IPS-20b (cell line): ENCODE measurements at regions not wholly inside any gene's neighbourhood (a gene's known extent, or its start where the extent isn't known, plus 50 kb on each side); places are given as distances from the start of the nearest gene placed in this dataset.

Experiments used
- H3K27ac ChIP-seq: one replicate; pipeline ENCODE4 v1.5.1; 2013; ENCODE audit warnings: low read length
- H3K27me3 ChIP-seq: 2 replicates; pipeline ENCODE4 v1.6.1; 2013; ENCODE audit warnings: mild to moderate bottlenecking, low read length, inconsistent platforms; ENCODE audit not compliant: insufficient read depth
- H3K36me3 ChIP-seq: 2 replicates; pipeline ENCODE4 v1.6.1; 2013; ENCODE audit warnings: low read depth, mild to moderate bottlenecking, inconsistent platforms, low read length, moderate library complexity; ENCODE audit not compliant: insufficient read depth
- H3K4me1 ChIP-seq: 2 replicates; pipeline ENCODE4 v1.6.1; 2013; ENCODE audit warnings: mild to moderate bottlenecking, control low read depth, inconsistent platforms, low read length, moderate library complexity; ENCODE audit not compliant: insufficient read depth
- H3K4me3 ChIP-seq: 2 replicates; pipeline ENCODE4 v1.5.1; 2013; ENCODE audit warnings: mild to moderate bottlenecking, low read length, inconsistent platforms
- H3K9ac ChIP-seq: 2 replicates; pipeline ENCODE4 v1.6.1; 2013; ENCODE audit warnings: low read depth, mild to moderate bottlenecking, inconsistent platforms, low read length, moderate library complexity
- H3K9me3 ChIP-seq: 2 replicates; pipeline ENCODE4 v1.6.1; 2013; ENCODE audit warnings: mild to moderate bottlenecking, low read depth, low read length, inconsistent platforms; ENCODE audit not compliant: insufficient read depth

DNA sequence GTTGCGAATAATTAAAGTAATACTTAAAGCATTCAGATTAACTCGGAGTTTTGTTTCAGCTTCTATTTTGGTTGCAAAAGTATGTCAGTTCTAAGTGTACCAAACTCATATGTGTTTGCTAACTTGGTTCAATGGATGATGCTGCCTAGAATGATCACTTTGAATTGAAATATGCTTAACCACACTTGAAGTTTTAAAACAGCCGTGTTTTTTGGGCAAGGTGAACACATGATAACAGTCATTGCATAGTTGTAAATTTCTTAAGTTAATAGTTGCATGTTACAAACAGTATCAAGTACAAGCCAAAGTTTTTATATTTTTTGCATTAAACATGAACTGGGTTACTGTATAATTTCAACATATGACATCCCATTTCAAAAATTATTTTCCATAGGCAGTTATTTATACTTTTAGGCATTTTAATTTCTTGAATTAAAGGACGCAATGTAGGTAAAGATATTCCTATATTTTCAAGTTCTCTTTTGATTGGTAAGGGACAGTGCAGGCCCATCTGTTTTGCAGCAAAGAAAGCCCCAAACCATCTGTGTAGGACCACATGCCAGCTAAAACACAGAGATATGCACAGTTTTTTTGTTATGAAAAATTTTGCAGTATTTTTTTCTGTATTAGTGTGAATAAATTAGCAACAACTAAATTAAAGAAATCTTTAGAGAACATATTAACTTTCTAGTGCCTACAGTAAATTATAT lies 575.5 kb downstream of the PRKD1 start:
- no peak overlapping the region for H3K27ac ChIP-seq
- no peaks in the 10 kb centered on the region for H3K4me1 ChIP-seq
- H3K9me3 ChIP-seq, result no peaks in the 10 kb centered on the region
- no peaks in the 10 kb centered on the region for H3K27me3 ChIP-seq
- no peaks in the 10 kb centered on the region for H3K36me3 ChIP-seq
- H3K4me3 ChIP-seq, result no peak overlapping the region
- H3K9ac ChIP-seq, result no peak overlapping the region

DNA sequence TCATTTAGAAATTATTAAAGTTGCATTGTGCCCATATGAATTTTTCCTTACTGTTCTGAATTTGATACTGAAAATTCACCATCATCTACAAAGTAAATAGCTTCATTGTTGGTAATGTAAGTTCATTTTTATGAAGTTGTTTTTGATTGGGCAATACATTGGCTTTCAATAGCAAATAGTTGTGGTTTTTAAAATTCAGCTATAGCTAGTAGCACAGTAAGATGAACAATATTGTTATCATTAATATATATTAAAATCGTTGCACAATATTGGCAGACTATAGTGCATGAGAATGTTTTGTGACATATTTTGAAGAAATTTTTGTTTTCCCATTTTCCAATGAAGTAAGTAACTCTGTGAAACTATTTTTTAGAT lies 575.0 kb downstream of the PRKD1 start:
- Histone ChIP-seq H3K9me3 (no peaks in the 10 kb centered on the region), H3K9ac (no peak overlapping the region), H3K4me3 (no peak overlapping the region), H3K4me1 (no peaks in the 10 kb centered on the region), H3K36me3 (no peaks in the 10 kb centered on the region), H3K27ac (no peak overlapping the region), H3K27me3 (no peaks in the 10 kb centered on the region)

DNA sequence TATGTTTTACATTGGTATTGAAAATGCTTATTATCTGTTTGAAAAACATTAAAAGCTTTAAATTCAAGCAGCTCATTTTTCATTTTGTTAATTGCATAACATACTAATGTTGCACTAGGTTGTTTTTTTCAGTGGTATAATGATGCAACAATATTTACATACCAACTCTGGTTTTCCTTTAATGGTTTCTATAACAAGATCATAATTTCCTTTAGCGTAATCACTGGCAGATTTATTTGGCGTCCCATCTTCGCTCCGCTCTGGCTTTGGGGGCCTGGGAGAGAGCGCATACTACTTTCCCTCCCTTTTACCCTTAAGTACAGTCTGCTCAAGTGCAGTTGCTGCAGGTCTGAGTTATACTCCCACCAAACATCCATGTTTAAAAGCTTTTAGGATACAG lies 574.1 kb downstream of the PRKD1 start:
- Histone ChIP-seq H3K9ac (no peak overlapping the region), H3K4me1 (no peaks in the 10 kb centered on the region), H3K9me3 (no peaks in the 10 kb centered on the region), H3K27ac (no peak overlapping the region), H3K27me3 (no peaks in the 10 kb centered on the region), H3K4me3 (no peak overlapping the region), H3K36me3 (no peaks in the 10 kb centered on the region)

DNA sequence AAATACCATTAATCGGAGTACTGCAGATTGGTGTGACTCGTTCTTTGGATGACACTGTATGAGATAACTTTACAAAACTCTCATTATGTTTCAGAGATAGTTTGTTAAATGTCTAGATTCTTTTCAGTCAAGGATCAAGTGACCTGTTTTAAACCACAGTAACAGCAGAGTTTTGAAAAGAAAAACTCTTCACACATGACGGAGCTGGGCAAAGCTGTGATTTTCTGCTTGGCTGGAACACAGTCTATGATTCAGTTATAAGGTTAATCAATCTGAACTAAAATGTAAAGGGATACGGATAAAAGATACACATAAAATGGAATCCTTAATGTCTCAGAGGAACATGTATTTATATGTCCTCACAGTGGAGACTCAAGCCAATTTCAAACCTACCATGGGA lies 573.2 kb downstream of the PRKD1 start:
- H3K4me1 ChIP-seq, result no peaks in the 10 kb centered on the region
- H3K9me3 ChIP-seq, result no peaks in the 10 kb centered on the region
- H3K27me3 ChIP-seq, result no peaks in the 10 kb centered on the region
- no peaks in the 10 kb centered on the region for H3K36me3 ChIP-seq
- H3K27ac ChIP-seq, result no peak overlapping the region
- H3K4me3 ChIP-seq, result no peak overlapping the region
- no peak overlapping the region for H3K9ac ChIP-seq

- Histone ChIP-seq H3K27ac (no peak overlapping the region), H3K4me3 (no peak overlapping the region), H3K9ac (no peak overlapping the region), H3K27me3 (no peaks in the 10 kb centered on the region), H3K4me1 (no peaks in the 10 kb centered on the region), H3K36me3 (no peaks in the 10 kb centered on the region), H3K9me3 (no peaks in the 10 kb centered on the region)
These were observed 572.3 kb downstream of the PRKD1 start for GRCh38 chr14:29355331-29355730.

DNA sequence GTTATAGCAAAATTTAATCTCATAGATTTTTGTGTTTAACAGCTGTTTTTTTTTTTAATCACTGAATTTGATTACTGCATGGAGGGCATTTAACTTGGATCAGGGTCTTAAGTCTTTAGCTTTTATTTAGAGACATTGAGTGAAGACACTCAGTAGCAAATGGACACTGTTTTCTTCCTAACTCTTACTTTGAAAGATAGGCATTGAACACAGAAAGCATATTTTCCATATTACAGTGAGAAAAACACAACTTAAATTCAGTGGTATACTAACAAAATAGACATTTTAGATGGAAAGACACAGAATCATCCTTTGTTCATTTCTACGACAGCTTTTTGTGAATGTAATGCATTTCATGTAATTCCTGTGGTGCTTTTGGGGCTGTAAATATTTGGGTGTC lies 571.8 kb downstream of the PRKD1 start:
- Histone ChIP-seq H3K36me3 (no peaks in the 10 kb centered on the region), H3K9ac (no peak overlapping the region), H3K27ac (no peak overlapping the region), H3K9me3 (no peaks in the 10 kb centered on the region), H3K27me3 (no peaks in the 10 kb centered on the region), H3K4me3 (no peak overlapping the region), H3K4me1 (no peaks in the 10 kb centered on the region)

DNA sequence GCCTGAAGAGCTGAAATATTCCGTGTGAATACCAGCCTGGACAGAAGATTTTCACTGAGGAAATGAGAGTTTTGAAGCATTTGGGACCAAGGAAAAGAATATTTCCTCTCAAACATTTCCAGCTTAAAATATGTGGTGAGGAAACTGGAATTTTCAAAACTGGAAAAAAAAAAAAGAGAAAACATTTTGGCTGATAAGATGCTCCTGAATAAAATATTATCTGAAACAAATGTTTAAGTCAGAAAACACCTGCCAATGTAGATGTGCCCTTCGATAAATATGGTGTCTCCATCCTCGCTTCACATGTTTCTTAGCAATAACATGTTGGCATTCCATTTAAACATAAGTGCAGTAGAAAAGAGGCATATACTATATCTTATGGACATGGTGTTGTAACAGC lies 567.0 kb downstream of the PRKD1 start:
- Histone ChIP-seq H3K27ac (no peak overlapping the region), H3K36me3 (no peaks in the 10 kb centered on the region), H3K9ac (no peak overlapping the region), H3K9me3 (no peaks in the 10 kb centered on the region), H3K27me3 (no peaks in the 10 kb centered on the region), H3K4me3 (no peak overlapping the region), H3K4me1 (no peaks in the 10 kb centered on the region)

DNA sequence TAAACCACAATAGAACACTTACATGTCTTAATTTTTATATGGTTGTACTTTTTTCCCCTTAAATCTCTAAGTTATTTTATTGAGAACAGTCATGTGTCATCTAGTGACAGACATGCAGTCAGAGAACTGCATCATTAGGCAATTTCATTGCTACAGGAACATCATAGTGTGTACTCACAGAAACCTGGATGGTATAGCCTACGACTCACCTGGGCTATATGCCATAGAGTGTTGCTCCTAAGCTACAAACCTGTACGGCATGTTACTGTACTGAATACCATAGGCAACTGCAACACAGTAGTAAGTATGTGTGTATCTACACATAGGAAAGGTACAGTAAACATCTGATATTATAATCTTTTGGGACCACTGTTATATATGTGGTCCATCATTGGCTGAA lies 557.6 kb downstream of the PRKD1 start:
- Histone ChIP-seq H3K9me3 (no peaks in the 10 kb centered on the region), H3K36me3 (no peaks in the 10 kb centered on the region), H3K4me1 (no peaks in the 10 kb centered on the region), H3K4me3 (no peak overlapping the region), H3K27ac (no peak overlapping the region), H3K9ac (no peak overlapping the region), H3K27me3 (no peaks in the 10 kb centered on the region)

DNA sequence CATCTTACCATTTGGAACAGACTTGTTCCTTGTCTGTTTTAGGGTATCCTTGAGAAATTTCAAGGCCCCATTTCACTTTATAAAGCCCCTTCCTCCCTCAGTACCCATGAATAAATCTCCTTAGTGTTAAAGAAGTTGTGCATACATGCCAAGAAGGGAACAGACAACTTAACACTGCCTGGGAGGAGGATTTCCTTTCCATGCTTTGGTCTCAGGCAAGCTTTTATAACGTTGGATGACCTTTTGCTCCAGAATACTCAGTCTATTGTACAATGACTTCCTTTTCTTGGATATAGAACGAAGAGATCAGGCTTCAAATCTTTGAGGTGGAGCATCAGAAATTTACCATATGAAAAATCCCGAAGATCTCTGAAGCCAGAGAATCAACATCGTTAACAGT lies 551.4 kb downstream of the PRKD1 start:
- no peak overlapping the region for H3K4me3 ChIP-seq
- H3K27me3 ChIP-seq, result no peaks in the 10 kb centered on the region
- no peaks in the 10 kb centered on the region for H3K9me3 ChIP-seq

DNA sequence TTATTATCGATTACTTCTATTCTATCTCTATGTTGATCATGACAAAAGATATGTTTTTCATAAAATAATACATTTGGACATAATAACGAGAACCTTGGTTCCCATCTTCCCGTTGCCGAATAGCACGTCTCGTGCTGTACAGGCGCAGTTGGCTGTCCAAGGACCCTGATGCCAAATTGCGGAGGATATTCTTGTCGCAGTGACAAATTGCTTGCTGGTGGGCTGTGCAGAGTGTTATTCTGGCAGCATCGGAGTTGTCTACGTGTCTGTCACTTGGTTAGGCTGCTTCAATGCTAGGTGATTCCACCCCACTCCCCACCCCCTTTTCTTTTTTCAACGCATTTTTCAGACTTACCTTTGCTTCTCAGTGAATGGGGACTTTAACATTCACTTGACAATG lies 546.8 kb downstream of the PRKD1 start:
- Histone ChIP-seq H3K27ac (no peak overlapping the region), H3K9me3 (no peaks in the 10 kb centered on the region), H3K9ac (no peak overlapping the region), H3K36me3 (no peaks in the 10 kb centered on the region), H3K27me3 (no peaks in the 10 kb centered on the region), H3K4me1 (no peaks in the 10 kb centered on the region), H3K4me3 (no peak overlapping the region)

More for the DNA sequence above, 551.4 kb downstream of the PRKD1 start:
- Histone ChIP-seq H3K36me3 (no peaks in the 10 kb centered on the region), H3K9ac (no peak overlapping the region), H3K27ac (no peak overlapping the region), H3K4me1 (no peaks in the 10 kb centered on the region)

GRCh38 chr14:29388571-29388970 lies 539.1 kb downstream of the PRKD1 start:
- no peak overlapping the region for H3K4me3 ChIP-seq
- H3K27me3 ChIP-seq, result no peaks in the 10 kb centered on the region
- H3K36me3 ChIP-seq, result no peaks in the 10 kb centered on the region
- no peaks in the 10 kb centered on the region for H3K9me3 ChIP-seq
- no peak overlapping the region for H3K9ac ChIP-seq
- H3K4me1 ChIP-seq, result no peaks in the 10 kb centered on the region; the same call in 1 of the 2 replicates
- no peak overlapping the region for H3K27ac ChIP-seq

DNA sequence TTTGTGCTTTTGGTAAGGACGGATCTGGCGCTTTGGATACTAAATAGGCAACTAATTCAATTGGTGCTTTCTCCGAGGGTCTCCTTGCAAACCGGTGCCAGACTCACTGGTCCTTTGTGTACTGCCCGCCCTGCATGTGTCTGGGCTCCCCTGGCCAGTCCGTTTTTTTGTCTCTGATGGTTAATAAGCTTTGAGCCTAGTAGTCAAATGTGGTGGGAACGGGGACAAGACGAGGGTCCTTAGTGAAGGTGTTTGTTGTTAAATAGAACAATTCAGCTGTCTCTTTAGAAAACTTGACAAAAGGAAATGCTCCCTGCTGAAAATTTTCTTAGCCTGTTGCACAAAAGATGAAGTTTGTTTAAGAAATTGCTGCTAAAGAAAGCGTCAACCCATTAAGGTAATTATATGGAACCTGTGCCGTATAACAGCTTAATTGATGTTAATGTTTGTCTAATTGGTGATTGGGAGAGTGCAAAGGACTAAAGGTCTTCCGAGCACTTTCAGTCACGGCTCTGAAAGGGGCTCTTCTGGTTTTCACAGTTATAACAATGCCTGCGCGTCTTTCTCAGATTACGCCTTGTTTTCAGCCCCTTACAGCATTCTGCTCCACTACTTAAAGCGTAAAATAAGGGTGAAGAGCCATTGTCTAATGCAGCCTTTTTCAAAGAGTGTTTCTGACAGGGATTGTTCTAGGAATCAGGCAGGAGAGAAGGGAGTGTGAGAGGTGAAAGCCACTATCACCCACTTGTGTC lies 537.4 kb downstream of the PRKD1 start:
- no peaks in the 10 kb centered on the region for H3K27me3 ChIP-seq
- H3K36me3 ChIP-seq, result no peaks in the 10 kb centered on the region
- no peaks in the 10 kb centered on the region for H3K9me3 ChIP-seq
- H3K4me3 ChIP-seq, result peak overlapping the region; percentile 28; the same call in 1 of the 2 replicates
- no peak overlapping the region for H3K9ac ChIP-seq
- no peak overlapping the region for H3K27ac ChIP-seq
- no peaks in the 10 kb centered on the region; the same call in 1 of the 2 replicates for H3K4me1 ChIP-seq
